Mesothelial cell of epicardium (in vitro differentiated cells): ENCODE measurements at regions not wholly inside any gene's neighbourhood (a gene's known extent, or its start where the extent isn't known, plus 50 kb on each side); places are given as distances from the start of the nearest gene placed in this dataset.

Experiments
- DNase-seq, 2 experiments: peaks; one replicate each; pipeline ENCODE4 v3.0.0; 2021; ENCODE audit warnings: low spot score in 2 of 2; ENCODE audit not compliant: unreplicated experiment in 2 of 2
- H3K27ac Mint-ChIP-seq: 2 replicates; pipeline ENCODE4 v1.8.0; 2021; ENCODE audit warnings: mixed read lengths
- H3K27me3 Mint-ChIP-seq: 2 replicates; pipeline ENCODE4 v1.8.0; 2021; ENCODE audit warnings: low read depth, mixed read lengths
- H3K36me3 Mint-ChIP-seq: 2 replicates; pipeline ENCODE4 v1.8.0; 2021; ENCODE audit warnings: mixed read lengths
- H3K4me1 Mint-ChIP-seq: 2 replicates; pipeline ENCODE4 v1.8.0; 2021; ENCODE audit warnings: mixed read lengths
- H3K4me3 Mint-ChIP-seq: 2 replicates; pipeline ENCODE4 v1.8.0; 2021; ENCODE audit warnings: mild to moderate bottlenecking, moderate library complexity, mixed read lengths
- H3K9me3 Mint-ChIP-seq: 2 replicates; pipeline ENCODE4 v1.8.0; 2021; ENCODE audit warnings: mixed read lengths
- TF ChIP-seq, protein P1 (sequence below): fragments of 200-600 bp; sonication (generic); IDR thresholded peaks from one replicate; pipeline ENCODE4 v1.5.0; 2021; ENCODE audit warnings: antibody characterized with exemption; ENCODE audit not compliant: unreplicated experiment

DNA sequence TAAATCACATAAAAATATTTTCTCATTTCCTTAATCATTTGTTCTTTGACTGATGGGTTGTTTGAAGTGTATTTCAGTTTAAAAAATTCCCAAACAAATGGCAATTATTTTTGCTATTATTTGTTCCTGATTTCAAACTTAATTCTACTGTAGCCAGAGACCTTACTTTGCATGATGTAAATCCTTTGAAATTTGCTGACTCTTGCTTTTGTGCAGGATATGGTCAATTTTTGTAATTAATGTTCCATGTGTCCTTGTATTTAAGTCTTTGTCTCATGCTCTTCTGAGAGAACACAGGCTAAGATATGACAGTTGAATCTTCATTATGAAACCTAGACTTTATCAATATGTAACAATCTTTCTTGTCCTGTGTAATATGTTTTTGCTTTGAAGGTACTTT, 295.0 kb upstream of the CHD6 start:
- Mint-ChIP-seq H3K27ac (no peak overlapping the region), H3K36me3 (no peaks in the 10 kb centered on the region), H3K4me3 (no peak overlapping the region), H3K9me3 (no peaks in the 10 kb centered on the region), H3K4me1 (no peaks in the 10 kb centered on the region), H3K27me3 (peaks cover 28% of the 10 kb centered on the region)
- TF ChIP-seq, protein P1, sequence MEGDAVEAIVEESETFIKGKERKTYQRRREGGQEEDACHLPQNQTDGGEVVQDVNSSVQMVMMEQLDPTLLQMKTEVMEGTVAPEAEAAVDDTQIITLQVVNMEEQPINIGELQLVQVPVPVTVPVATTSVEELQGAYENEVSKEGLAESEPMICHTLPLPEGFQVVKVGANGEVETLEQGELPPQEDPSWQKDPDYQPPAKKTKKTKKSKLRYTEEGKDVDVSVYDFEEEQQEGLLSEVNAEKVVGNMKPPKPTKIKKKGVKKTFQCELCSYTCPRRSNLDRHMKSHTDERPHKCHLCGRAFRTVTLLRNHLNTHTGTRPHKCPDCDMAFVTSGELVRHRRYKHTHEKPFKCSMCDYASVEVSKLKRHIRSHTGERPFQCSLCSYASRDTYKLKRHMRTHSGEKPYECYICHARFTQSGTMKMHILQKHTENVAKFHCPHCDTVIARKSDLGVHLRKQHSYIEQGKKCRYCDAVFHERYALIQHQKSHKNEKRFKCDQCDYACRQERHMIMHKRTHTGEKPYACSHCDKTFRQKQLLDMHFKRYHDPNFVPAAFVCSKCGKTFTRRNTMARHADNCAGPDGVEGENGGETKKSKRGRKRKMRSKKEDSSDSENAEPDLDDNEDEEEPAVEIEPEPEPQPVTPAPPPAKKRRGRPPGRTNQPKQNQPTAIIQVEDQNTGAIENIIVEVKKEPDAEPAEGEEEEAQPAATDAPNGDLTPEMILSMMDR = no peak
- no peak for DNase-seq

DNA sequence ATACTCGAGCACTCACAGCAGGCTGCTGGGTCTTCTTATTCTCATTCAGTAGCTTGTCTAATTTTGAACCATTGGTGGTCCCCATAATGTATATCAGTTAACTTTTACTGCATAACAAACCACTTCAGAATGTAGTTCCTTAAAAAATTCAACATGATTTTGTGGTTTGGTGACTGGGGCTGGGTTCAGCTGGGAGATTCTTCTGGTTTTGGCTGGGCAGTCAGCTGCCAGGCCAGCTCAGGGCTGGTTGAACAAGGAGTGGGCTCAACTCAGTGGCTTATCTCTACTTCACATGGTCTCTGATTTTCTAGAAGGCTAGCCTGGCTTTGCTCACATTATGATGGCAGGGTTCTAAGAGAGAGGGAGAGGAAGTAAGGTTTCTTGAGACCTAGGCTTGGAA, 292.4 kb upstream of the CHD6 start:
- no peaks in the 10 kb centered on the region for H3K4me1 Mint-ChIP-seq
- no peaks in the 10 kb centered on the region for H3K36me3 Mint-ChIP-seq
- TF ChIP-seq, protein P1 = no peak
- H3K9me3 Mint-ChIP-seq = no peaks in the 10 kb centered on the region
- no peak overlapping the region for H3K4me3 Mint-ChIP-seq
- no peak overlapping the region for H3K27ac Mint-ChIP-seq
- no peak for DNase-seq
- peaks cover 13% of the 10 kb centered on the region for H3K27me3 Mint-ChIP-seq

DNA sequence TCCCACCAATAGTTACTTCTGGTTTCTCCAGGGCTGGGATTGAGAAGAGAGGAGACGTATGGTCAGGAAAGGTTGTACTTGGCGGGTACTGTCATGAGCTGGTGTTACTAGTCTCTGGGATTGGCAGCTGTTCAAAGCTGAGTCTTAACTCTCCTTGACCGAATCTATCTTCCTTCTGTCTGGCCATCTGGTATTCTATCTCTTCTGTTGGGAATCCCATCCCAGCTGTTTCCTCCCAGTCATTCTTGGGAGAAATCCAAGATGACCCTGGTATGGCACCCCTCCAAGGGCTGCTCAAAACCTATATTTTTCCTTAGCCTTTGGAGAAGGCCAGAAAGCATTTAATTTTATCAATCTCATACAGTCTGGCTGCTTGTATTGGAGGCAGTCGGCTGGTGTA, 287.0 kb upstream of the CHD6 start:
- Mint-ChIP-seq H3K27ac (no peak overlapping the region), H3K9me3 (no peaks in the 10 kb centered on the region), H3K4me3 (no peak overlapping the region), H3K4me1 (no peaks in the 10 kb centered on the region), H3K36me3 (no peaks in the 10 kb centered on the region), H3K27me3 (peaks cover 11% of the 10 kb centered on the region)
- DNase-seq = no peak
- TF ChIP-seq, protein P1 = no peak

DNA sequence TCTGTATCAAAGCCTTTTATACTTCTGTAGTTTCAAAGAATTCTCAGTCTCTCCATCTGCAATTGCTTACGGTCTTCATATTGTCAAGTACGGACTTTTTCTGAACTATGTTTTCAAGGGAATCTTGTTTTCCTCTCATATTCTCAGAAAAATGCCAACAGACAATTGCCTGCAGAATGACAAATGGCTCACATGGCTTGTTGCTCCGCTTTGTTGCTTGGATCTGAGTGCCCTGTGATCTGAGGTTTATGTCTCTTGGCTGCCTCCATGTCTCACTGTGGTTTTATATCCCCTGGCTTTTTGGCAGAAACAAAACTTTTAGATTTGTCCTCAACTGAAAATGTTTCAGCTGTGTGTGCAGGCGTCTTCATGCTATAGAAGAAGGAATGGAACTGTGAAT, 285.4 kb upstream of the CHD6 start:
- H3K36me3 Mint-ChIP-seq = no peaks in the 10 kb centered on the region
- H3K4me3 Mint-ChIP-seq = no peak overlapping the region
- H3K9me3 Mint-ChIP-seq = no peaks in the 10 kb centered on the region
- H3K4me1 Mint-ChIP-seq = no peaks in the 10 kb centered on the region
- TF ChIP-seq, protein P1 = no peak
- no peak for DNase-seq
- H3K27me3 Mint-ChIP-seq = peaks cover 16% of the 10 kb centered on the region
- no peak overlapping the region for H3K27ac Mint-ChIP-seq

DNA sequence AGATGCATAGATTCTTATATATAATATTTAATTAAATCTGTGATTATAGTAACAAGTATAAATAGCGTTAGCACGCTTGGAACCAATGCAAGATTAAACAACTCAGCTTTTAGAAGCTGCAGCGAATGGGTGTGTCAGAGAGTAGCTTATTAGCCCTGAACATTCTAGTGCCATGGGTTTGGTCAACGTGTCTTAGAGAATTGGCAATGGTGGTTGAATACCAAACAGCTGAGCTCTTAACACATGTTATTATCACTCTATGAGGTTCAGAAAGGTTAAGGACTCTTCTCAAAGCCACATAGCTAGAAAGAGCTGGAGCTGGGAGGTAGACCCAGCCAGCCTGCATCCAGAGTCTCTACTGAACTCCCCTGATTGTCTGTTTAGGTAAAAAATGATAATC, 284.2 kb upstream of the CHD6 start:
- H3K9me3 Mint-ChIP-seq = no peaks in the 10 kb centered on the region

More for the DNA sequence above, 284.2 kb upstream of the CHD6 start:
- Mint-ChIP-seq H3K27me3 (peaks cover 16% of the 10 kb centered on the region), H3K4me3 (no peak overlapping the region), H3K27ac (no peak overlapping the region), H3K4me1 (no peaks in the 10 kb centered on the region), H3K36me3 (no peaks in the 10 kb centered on the region)
- TF ChIP-seq, protein P1 = no peak
- DNase-seq = no peak
